Mucosa of descending colon (tissue), 3 donors: ENCODE measurements at regions not wholly inside any gene's neighbourhood (a gene's known extent, or its start where the extent isn't known, plus 50 kb on each side); places are given as distances from the start of the nearest gene placed in this dataset.
A peak's percentile ranks its signal among the peaks of the same experiment; 100 is the strongest.
"Not testable (repeated sequence)": the region's sequence is repeated elsewhere in the genome, so short reads cannot be mapped to it uniquely, and the experiment has no call there.

Experiments used
- ATAC-seq: fragments of 200-7000 bp; cut with Tn5 transposase; one replicate; pipeline ENCODE4 v1.9.1; 2020; ENCODE audit warnings: mild to moderate bottlenecking, moderate library complexity
- DNase-seq, 3 donors: peaks; one replicate each; pipeline ENCODE4 v3.0.0-alpha.2; 2020
- H3K36me3 ChIP-seq: fragments of 200-600 bp; one replicate; pipeline ENCODE4 v1.8.0; 2021; ENCODE audit warnings: low read depth, mild to moderate bottlenecking
- H3K4me1 ChIP-seq: fragments of 200-600 bp; one replicate; pipeline ENCODE4 v1.8.0; 2021; ENCODE audit warnings: low read depth, mild to moderate bottlenecking
- H3K4me3 ChIP-seq: fragments of 200-600 bp; one replicate; pipeline ENCODE4 v1.8.0; 2021; ENCODE audit warnings: mild to moderate bottlenecking
- H3K9me3 ChIP-seq: fragments of 200-600 bp; one replicate; pipeline ENCODE4 v1.8.0; 2021; ENCODE audit warnings: mild to moderate bottlenecking
- intact Hi-C, 2 donors: fragments of 100-400 bp; cut with DNase I in 1 of 2; cut with micrococcal nuclease in 1 of 2; formaldehyde crosslinking; loops; one replicate each; pipeline versions ENCODE4 v1.11.0 to v1.11.1; 2022; cut with DNase I, micrococcal nuclease
- TF ChIP-seq, protein P1 (sequence below): fragments of 200-600 bp; IDR thresholded peaks from one replicate; pipeline ENCODE4 v1.8.0; 2022; ENCODE audit warnings: antibody characterized with exemption, mild to moderate bottlenecking
- donor health status: DM: no; HTN: no; CAD: no; lungs with moderate emphysema.
- donor health status: DM: no; HTN: no; CAD: no.
- donor health status: DM: no; HTN: yes; CAD: no.

DNA sequence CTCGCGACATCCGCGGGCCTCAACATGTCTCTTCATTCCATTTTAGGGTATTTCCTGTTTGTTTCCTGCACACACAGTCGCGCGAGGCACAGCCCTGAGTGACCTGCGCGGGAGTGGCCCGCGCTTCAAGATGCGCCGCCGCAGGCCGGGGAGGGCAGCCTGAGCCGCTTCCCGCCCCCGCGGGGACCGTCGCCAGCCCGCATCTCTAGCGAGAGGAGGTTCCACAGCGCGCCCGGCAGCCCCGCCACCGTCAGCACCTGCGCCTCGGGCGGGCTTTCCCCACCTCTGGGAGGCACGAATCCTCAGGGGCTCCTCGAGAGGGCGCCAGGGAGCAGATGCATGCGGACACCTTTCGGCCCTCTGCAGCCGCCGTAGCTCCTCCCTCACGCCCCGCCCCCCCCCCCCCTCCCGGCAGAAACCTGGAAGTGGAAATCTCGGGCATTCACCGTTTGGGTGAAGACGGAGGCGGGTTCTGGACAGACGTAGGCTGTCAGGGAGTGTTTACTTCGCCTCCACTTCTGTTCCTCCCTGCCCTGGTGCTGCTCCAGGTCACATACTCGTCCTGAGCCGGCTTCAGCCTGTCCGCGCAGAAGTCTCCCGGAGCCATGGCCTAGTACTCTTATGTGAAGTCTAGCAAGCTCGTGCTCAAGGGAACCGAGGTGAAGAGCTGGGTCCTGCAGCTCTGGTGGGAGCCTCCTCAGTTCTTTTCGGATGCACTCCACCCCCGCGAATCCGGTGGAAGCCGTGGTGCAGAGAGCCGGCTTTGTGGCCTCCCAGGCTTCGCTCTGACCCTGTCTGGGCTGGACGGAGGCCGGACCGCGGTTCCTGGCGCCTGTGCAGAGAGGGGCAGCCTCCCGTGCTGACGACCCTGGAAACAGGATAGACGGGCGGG is 880.5 kb upstream of the DEFB115 start:
- Histone ChIP-seq H3K4me3 (peak overlapping the region; percentile 61), H3K36me3 (no peaks in the 10 kb centered on the region), H3K9me3 (no peaks in the 10 kb centered on the region), H3K4me1 (peaks cover 3% of the 10 kb centered on the region)
- TF ChIP-seq, protein P1, sequence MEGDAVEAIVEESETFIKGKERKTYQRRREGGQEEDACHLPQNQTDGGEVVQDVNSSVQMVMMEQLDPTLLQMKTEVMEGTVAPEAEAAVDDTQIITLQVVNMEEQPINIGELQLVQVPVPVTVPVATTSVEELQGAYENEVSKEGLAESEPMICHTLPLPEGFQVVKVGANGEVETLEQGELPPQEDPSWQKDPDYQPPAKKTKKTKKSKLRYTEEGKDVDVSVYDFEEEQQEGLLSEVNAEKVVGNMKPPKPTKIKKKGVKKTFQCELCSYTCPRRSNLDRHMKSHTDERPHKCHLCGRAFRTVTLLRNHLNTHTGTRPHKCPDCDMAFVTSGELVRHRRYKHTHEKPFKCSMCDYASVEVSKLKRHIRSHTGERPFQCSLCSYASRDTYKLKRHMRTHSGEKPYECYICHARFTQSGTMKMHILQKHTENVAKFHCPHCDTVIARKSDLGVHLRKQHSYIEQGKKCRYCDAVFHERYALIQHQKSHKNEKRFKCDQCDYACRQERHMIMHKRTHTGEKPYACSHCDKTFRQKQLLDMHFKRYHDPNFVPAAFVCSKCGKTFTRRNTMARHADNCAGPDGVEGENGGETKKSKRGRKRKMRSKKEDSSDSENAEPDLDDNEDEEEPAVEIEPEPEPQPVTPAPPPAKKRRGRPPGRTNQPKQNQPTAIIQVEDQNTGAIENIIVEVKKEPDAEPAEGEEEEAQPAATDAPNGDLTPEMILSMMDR = peak; percentile 72
- DNase-seq (peak; percentile 73 to 93 (median 91)), ATAC-seq (peak; percentile 100)
- intact Hi-C loops = no loop called here

DNA sequence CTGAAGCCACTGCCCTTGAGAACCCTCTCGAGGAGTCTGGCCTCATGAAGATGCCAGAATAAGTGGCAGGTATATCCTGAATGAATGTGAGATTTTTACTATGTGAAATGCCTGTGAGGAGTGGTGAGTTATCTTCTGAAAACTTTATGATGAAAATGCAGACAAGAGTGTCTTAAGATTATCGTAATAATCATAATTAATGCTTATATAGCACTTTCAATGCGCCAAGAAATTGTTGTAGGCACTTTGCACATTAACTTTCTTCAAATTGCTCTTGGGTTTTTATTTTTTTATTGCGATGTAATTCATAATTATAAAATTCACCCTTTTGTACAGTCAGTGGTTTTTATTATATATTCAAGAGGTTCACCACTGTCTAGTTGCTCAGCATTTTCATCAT is 879.1 kb upstream of the DEFB115 start:
- H3K36me3 ChIP-seq = not testable (repeated sequence)

DNA sequence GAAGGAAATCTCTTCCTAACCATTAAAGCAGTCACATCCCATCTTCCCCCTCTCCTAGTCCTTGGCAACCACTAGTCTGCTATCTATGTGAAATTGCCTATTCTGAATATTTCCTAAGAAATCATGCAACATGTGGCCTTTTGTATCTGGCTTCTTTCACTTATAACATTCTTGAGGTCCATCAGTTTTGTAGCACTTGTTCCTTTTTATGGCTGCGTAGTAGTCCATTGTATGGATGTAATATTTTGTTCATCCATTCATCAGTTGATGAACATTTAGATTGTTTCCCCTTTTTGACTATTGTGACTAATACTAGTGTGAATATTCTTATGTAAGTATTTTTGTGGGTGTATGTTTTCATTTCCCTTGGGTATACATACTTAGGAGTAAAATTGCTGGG is 878.7 kb upstream of the DEFB115 start:
- intact Hi-C loops, H3K9me3 ChIP-seq, H3K4me3 ChIP-seq, ATAC-seq, DNase-seq, H3K36me3 ChIP-seq, H3K4me1 ChIP-seq: not testable (repeated sequence)

More for the DNA sequence above, 879.1 kb upstream of the DEFB115 start:
- DNase-seq, H3K9me3 ChIP-seq, H3K4me1 ChIP-seq, intact Hi-C loops, H3K4me3 ChIP-seq, ATAC-seq: not testable (repeated sequence)

DNA sequence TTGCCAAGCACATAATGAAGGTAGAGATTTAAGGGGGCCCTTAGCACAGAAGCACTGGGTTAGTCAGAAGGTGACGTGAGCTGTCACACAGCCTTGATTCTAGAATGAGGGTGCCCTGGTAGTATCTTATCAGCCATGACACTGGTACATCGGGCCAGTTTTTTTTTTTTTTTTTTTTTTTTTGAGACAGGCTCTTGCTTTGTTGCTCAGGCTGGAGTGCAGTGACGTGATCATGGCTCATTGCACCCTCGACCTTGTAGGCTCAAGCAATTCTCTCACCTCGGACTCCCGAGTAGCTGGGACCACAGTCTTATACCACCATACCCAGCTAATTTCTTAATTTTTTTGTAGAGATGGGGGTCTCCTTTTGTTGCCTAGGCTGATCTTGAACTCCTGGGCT is 872.6 kb upstream of the DEFB115 start:
- H3K9me3 ChIP-seq, H3K36me3 ChIP-seq, ATAC-seq, intact Hi-C loops, H3K4me1 ChIP-seq, H3K4me3 ChIP-seq, DNase-seq: not testable (repeated sequence)

DNA sequence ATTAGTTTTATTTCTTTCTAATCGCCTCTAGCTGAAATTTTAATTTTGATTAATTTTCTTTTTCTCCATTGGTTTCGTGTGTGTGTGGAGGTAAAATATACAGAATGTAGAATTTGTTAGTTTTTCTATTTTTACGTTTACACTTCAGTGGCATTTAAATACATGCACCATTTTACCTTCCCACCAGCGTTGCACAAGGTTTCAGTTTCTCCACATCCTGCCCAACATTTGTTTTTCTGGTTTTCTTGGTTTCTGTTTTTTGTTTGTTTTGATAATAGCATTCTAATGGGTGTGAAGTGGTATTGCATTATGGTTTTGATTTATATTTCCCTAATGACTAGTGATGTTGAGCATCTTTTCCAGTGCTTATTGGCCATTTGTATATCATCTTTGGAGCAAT is 871.4 kb upstream of the DEFB115 start:
- H3K4me1 ChIP-seq, DNase-seq, H3K36me3 ChIP-seq, H3K9me3 ChIP-seq, intact Hi-C loops, ATAC-seq, H3K4me3 ChIP-seq: not testable (repeated sequence)

DNA sequence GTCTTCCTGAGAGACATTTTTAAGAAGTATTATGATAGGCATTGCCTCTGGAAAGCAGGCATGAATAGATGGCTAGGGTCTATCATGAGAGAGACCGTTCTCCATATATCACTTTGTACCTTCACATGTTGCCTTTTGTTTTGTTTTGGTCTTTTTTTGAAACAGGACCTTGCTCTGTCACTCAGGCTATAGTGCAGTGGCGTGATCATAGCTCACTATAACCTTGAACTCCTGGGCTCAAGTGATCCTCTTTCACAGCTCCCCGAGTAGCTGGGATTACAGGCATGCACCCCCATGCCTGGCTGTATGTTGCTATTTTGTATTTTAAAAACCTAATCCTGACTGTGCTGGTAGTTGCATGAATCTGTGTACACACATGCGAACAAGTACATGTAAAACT is 869.6 kb upstream of the DEFB115 start:
- H3K4me1 ChIP-seq, ATAC-seq, DNase-seq, H3K9me3 ChIP-seq, intact Hi-C loops, H3K36me3 ChIP-seq, H3K4me3 ChIP-seq: not testable (repeated sequence)

DNA sequence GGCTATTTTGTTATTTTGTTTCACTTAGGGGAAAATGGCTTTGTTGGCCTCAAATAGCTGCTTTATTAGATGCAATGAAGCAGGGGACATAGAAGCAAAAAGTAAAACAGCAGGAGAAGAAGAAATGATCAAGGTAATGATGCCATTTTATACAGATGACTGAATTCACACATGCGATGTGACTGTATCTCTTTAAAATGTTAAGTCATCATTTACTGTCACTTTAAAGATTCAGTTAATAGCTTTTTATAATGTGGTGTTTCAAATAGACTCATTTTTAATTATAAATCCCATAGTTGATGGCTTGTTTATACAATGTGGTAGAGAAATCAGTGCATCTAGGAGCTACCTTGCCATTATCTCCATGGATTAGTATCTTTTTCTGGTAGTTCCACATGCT is 863.9 kb upstream of the DEFB115 start:
- ATAC-seq, DNase-seq, H3K4me3 ChIP-seq, H3K9me3 ChIP-seq, H3K36me3 ChIP-seq, H3K4me1 ChIP-seq, intact Hi-C loops: not testable (repeated sequence)

DNA sequence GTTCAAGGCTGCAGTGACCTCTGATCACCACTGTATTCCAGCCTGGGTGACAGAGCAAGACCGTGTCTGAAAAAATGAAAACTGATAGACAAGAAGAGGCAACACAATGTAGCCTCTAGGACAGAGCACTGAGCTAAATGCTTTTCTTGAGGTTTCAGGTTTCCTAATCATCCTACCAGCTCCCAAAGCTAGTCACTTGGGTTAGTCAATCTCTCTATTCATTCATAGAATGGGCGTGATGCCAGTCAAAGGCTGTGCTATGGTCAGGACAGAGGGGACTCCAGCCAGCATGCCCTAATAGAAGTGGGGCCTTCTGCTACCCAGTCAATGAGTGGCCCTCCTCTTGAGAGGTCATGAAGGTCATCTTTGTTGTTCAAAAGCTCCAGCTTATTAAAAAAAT is 860.4 kb upstream of the DEFB115 start:
- intact Hi-C loops, H3K9me3 ChIP-seq, H3K4me3 ChIP-seq, ATAC-seq, H3K4me1 ChIP-seq, DNase-seq, H3K36me3 ChIP-seq: not testable (repeated sequence)

DNA sequence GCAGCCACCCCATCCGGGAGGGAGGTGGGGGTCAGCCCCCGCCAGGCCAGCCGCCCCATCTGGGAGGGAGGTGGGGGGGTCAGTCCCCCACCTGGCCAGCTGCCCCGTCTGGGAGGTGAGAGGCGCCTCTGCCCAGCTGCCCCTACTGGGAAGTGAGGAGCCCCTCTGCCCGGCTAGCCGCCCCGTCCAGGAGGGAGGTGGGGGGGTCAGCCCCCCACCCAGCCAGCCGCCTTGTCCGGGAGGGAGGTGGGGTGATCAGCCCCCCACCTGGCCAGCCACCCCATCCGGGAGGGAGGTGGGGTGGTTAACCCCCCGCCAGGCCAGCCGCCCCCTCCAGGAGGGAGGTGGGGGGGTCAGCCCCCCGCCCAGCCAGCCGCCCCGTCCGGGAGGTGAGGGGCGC is 852.4 kb upstream of the DEFB115 start:
- H3K36me3 ChIP-seq, intact Hi-C loops, H3K4me3 ChIP-seq, ATAC-seq, H3K4me1 ChIP-seq, DNase-seq: not testable (repeated sequence)
- peaks cover 49% of the 10 kb centered on the region for H3K9me3 ChIP-seq

DNA sequence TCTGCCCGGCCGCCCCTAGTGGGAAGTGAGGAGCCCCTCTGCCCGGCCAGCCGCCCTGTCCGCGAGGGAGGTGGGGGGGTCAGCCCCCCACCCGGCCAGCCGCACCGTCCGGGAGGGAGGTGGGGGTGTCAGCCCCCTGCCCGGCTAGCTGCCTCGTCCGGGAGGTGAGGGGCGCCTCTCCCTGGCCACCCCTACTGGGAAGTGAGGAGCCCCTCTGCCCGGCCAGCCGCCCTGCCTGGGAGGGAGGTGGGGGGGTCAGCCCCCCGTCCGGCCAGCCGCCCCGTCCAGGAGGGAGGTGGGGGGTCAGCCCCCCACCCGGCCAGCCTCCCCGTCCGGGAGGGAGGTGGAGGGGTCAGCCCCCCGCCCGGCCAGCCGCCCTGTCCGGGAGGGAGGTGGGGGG is 851.9 kb upstream of the DEFB115 start:
- ATAC-seq = not testable (repeated sequence)

DNA sequence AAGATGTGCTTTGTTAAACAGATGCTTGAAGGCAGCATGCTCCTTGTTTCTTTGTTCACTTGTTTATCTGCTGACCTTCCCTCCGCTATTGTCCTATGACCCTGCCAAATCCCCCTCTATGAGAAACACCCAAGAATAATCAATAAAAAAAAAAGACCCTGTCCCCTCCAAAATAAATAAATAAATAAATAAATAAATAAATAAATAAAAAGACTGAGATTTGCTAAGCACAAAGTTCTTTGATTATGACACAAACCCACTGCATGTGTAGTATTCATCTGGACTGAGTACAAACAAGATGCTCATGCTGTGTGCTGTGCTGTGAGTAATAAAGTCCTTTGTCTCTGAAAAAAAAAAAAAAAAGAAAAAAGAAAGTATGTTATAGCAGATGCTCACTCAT is 851.1 kb upstream of the DEFB115 start:
- intact Hi-C loops = not testable (repeated sequence)

More for the DNA sequence above, 851.9 kb upstream of the DEFB115 start:
- peak in 1 of 3 donors; percentile 22 for DNase-seq
- H3K4me3 ChIP-seq, intact Hi-C loops, H3K4me1 ChIP-seq, H3K36me3 ChIP-seq: not testable (repeated sequence)
- peaks cover 54% of the 10 kb centered on the region for H3K9me3 ChIP-seq

More for the DNA sequence above, 851.1 kb upstream of the DEFB115 start:
- H3K4me3 ChIP-seq, ATAC-seq, DNase-seq, H3K36me3 ChIP-seq, H3K4me1 ChIP-seq: not testable (repeated sequence)
- H3K9me3 ChIP-seq = peaks cover 60% of the 10 kb centered on the region
